ENCODE measurements at regions not wholly inside any gene's neighbourhood (a gene's known extent, or its start where the extent isn't known, plus 50 kb on each side); places are given as distances from the start of the nearest gene placed in this dataset.

- Histone ChIP-seq H3K27me3 (replicated peaks in 1 of 2; ENCODE audit: control insufficient read depth in 2 of 2, insufficient read depth in 2 of 2, low read length in 1 of 2) (no peaks in the 10 kb centered on the region), H2AFZ (ENCODE audit: control insufficient read depth, low read depth, low read length) (no peak overlapping the region), H3K27ac (ENCODE audit: control insufficient read depth, insufficient read depth) (no peak overlapping the region), H3K79me2 (ENCODE audit: control insufficient read depth, insufficient read depth, low read length) (no peaks in the 10 kb centered on the region), H3K4me1 (ENCODE audit: control insufficient read depth, insufficient read depth, low read length) (no peaks in the 10 kb centered on the region), H3K36me3 (ENCODE audit: control insufficient read depth in 2 of 2, insufficient read depth in 2 of 2, low read length in 1 of 2) (no peaks in the 10 kb centered on the region), H4K20me1 (ENCODE audit: control insufficient read depth, insufficient read depth) (no peaks in the 10 kb centered on the region), H3K4me3 (no peak overlapping the region), H3K9ac (ENCODE audit: control insufficient read depth, insufficient read depth, low read length) (no peak overlapping the region), H3K4me2 (ENCODE audit: control insufficient read depth, insufficient read depth) (no peak overlapping the region), H3K9me3 (replicated peaks; ENCODE audit: control insufficient read depth, insufficient read depth, low read length) (no peaks in the 10 kb centered on the region)
- ChIA-PET RAD21 (ENCODE audit: unreplicated experiment) (no interaction called here), CTCF (no interaction called here), SMC1A (ENCODE audit: uncharacterized antibody, unreplicated experiment) (no interaction called here), POLR2A (no interaction called here)
- ATAC-seq (no peak), FAIRE-seq (no peak), DNase-seq (ENCODE audit: low read depth, low spot score) (no peak)
- no peak for TF ChIP-seq YY1 (IDR thresholded peaks at IDR 0.05; ENCODE audit: low read depth, low read length)
- TF ChIP-seq HCFC1 (IDR thresholded peaks at IDR 0.05; ENCODE audit: low read length), result no peak
- no peak for TF ChIP-seq NR2C1 (IDR thresholded peaks at IDR 0.05)
- TF ChIP-seq PML (IDR thresholded peaks at IDR 0.05; ENCODE audit: low read length), result no peak
- TF ChIP-seq BACH1 (IDR thresholded peaks at IDR 0.05; ENCODE audit: borderline replicate concordance), result no peak
- TF ChIP-seq MTA3 (IDR thresholded peaks at IDR 0.05; ENCODE audit: borderline replicate concordance, low read length), result no peak
- TF ChIP-seq ELK1 (IDR thresholded peaks at IDR 0.05; ENCODE audit: low read depth, low read length), result no peak
- no peak for TF ChIP-seq SP1 (IDR thresholded peaks at IDR 0.05; ENCODE audit: low read depth, low read length)
- no peak for TF ChIP-seq GATAD2B (conservative IDR thresholded peaks at IDR 0.05; ENCODE audit: low read depth)
- TF ChIP-seq SIN3A (IDR thresholded peaks at IDR 0.05; ENCODE audit: low read depth, low read length), result no peak
- no peak for TF ChIP-seq HDAC2 (IDR thresholded peaks at IDR 0.05)
- intact Hi-C loops (cut with micrococcal nuclease; ENCODE audit: unreplicated experiment) (no loop called here), in situ Hi-C loops (cut with MboI) (no loop called here)
- WGBS (ENCODE audit: insufficient coverage, insufficient replicate concordance, low lambda C conversion rate, missing lambda C conversion rate), result 4% methylated on average over 1 of the region's 1 CpG
- no TSS peak for BruUV-seq (replicated peaks)
These were observed 1491.8 kb downstream of the NCAM2 start for GRCh38 chr21:22490049-22490448.
